Neural progenitor cell (in vitro differentiated cells): ENCODE measurements at regions not wholly inside any gene's neighbourhood (a gene's known extent, or its start where the extent isn't known, plus 50 kb on each side); places are given as distances from the start of the nearest gene placed in this dataset.
"Not testable (repeated sequence)": the region's sequence is repeated elsewhere in the genome, so short reads cannot be mapped to it uniquely, and the experiment has no call there.

Experiments
- CTCF ChIP-seq: fragments of 200-600 bp; sonication (generic); IDR thresholded peaks from 2 replicates; pipeline ENCODE4 v1.5.1; 2017; ENCODE audit warnings: antibody characterized with exemption, mild to moderate bottlenecking
- EZH2 ChIP-seq: fragments of 200-600 bp; sonication (generic); IDR thresholded peaks from 2 replicates; pipeline ENCODE4 v1.6.1; 2017; ENCODE audit warnings: antibody characterized with exemption, mild to moderate bottlenecking, moderate library complexity

- not testable (repeated sequence) for TF ChIP-seq EZH2, CTCF
These were observed 3164.1 kb downstream of the TUBA3C start for GRCh38 chr13:16017494-16018009.
